Heart right ventricle (tissue), 16 donors: ENCODE measurements at regions not wholly inside any gene's neighbourhood (a gene's known extent, or its start where the extent isn't known, plus 50 kb on each side); places are given as distances from the start of the nearest gene placed in this dataset.

Experiments used
- ATAC-seq, 8 donors: fragments of 200-7000 bp; cut with Tn5 transposase; one replicate each; pipeline ENCODE4 v1.9.1; 2020; ENCODE audit warnings: mild to moderate bottlenecking in 8 of 8, moderate library complexity in 8 of 8, moderate number of reproducible peaks in 1 of 8
- DNase-seq, 2 donors: peaks; one replicate each; pipeline ENCODE4 v3.0.0-alpha.2; 2020
- H3K27ac ChIP-seq, 10 donors: fragments of 200-600 bp; sonication (generic) in 2 of 10; one replicate each; pipeline versions ENCODE4 v1.5.0 to v1.8.0; 2020 to 2022; ENCODE audit warnings: mild to moderate bottlenecking in 3 of 10
- H3K27me3 ChIP-seq, 7 donors: fragments of 200-600 bp; one replicate each; pipeline ENCODE4 v1.8.0; 2021 to 2022; ENCODE audit warnings: mild to moderate bottlenecking in 2 of 7
- H3K36me3 ChIP-seq, 9 donors: fragments of 200-600 bp; sonication (generic) in 1 of 9; one replicate each; pipeline versions ENCODE4 v1.5.0 to v1.8.0; 2020 to 2022; ENCODE audit warnings: mild to moderate bottlenecking in 2 of 9
- H3K4me1 ChIP-seq, 9 donors: fragments of 200-600 bp; sonication (generic) in 1 of 9; one replicate each; pipeline versions ENCODE4 v1.5.0 to v1.8.0; 2020 to 2022; ENCODE audit warnings: mild to moderate bottlenecking in 4 of 9
- H3K4me3 ChIP-seq, 10 donors: fragments of 200-600 bp; sonication (generic) in 2 of 10; one replicate each; pipeline versions ENCODE4 v1.5.0 to v1.8.0; 2020 to 2022; ENCODE audit warnings: mild to moderate bottlenecking in 7 of 10, moderate library complexity in 2 of 10
- H3K9me3 ChIP-seq, 11 donors: fragments of 200-600 bp in 10 of 11; sonication (generic) in 2 of 11; one replicate each; pipeline versions ENCODE4 v1.5.0 to v1.8.0; 2013 to 2022; ENCODE audit warnings: mild to moderate bottlenecking in 2 of 11, control low read depth in 1 of 11, moderate library complexity in 1 of 11
- WGBS, 2 donors: extraction: QIAGEN DNeasy Blood & Tissue Kit; methylation state at CpG; one replicate each; pipeline ENCODE4 v1.1.7; 2013; ENCODE audit warnings: inconsistent platforms in 1 of 2; 5-methylcytosine and 5-hydroxymethylcytosine counted together
- intact Hi-C, 10 donors: fragments of 100-400 bp; cut with DNase I; formaldehyde crosslinking; loops; one replicate each; pipeline versions ENCODE4 v1.11.1 to v1.14.2; 2022
- TF ChIP-seq, protein P1 (sequence below), 9 donors: fragments of 200-600 bp; sonication (generic) in 2 of 9; IDR thresholded peaks; one replicate each; pipeline versions ENCODE4 v1.5.0 to v1.8.0; 2021 to 2022; ENCODE audit warnings: antibody characterized with exemption in 9 of 9, mild to moderate bottlenecking in 5 of 9, moderate library complexity in 1 of 9
- donor health status: Arrhythmogenic right ventricular cardiomyopathy.
- donor health status: ischemic (EF 13 %, LVEDD 7.1; RV severe dilation, severe dysfunction).
- donor health status: healthy with polysubstance abuse.
- donor health status: DM: no; HTN: yes; CAD: no.
- donor health status: DM: no; HTN: no; CAD: no.
- donor health status: ischemic (EF 25% LVEDD 6.9; RV normal size, moderate dysfunction).
- donor health status: ischemic (EF 25% LVEDD 5.7; RV mildly dilated, moderate dysfunction).
- donor health status: healthy.
- donor health status: DM: yes; HTN: yes; CAD: no.
- donor health status: Ischemic cardiomyopathy.
- donor health status: ischemic (EF 35%, LVEDD 5.7; RV mildly dilated, moderate dysfunction).
- donor health status: nonischemic (EF 11% LVEDD 7.7; RV severe dilation, severe dysfunction).
- donor health status: DM: yes; HTN: yes; CAD: no.
- donor health status: PGD.
- donor health status: ischemic (EF 29% LVEDD 5.4; RV normal size, mild dysfunction).
- donor health status: nonischemic (EF 23%, LVEDD 6.1; RV moderate dilation, normal function).

DNA sequence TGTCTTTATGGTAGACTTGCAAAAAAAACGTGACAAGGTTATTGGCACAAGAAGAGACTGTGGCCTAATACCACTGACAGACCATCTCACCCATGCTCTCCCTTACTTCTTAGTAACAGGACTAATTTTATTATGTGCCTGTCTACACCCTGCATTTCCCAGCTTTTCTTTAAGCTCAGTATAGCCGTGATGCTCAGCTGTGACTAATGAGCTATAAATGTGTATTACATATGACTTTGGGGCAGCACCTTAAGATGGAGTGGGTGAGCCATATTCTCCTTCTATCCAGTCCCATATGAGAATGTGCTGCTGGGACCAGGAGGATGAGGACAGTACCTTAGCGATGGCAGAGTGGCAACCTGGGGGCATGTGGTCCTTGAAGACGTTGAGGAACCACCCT lies 293.5 kb downstream of the RNF144A start:
- H3K36me3 ChIP-seq = no peaks in the 10 kb centered on the region
- H3K9me3 ChIP-seq = no peaks in the 10 kb centered on the region
- H3K4me1 ChIP-seq = no peaks in the 10 kb centered on the region
- 91 to 92% methylated on average over 4 of the region's 4 CpGs for WGBS, 2 donors
- intact Hi-C loops = no loop called here
- DNase-seq = no peak
- no peaks in the 10 kb centered on the region for H3K27me3 ChIP-seq
- TF ChIP-seq, protein P1, sequence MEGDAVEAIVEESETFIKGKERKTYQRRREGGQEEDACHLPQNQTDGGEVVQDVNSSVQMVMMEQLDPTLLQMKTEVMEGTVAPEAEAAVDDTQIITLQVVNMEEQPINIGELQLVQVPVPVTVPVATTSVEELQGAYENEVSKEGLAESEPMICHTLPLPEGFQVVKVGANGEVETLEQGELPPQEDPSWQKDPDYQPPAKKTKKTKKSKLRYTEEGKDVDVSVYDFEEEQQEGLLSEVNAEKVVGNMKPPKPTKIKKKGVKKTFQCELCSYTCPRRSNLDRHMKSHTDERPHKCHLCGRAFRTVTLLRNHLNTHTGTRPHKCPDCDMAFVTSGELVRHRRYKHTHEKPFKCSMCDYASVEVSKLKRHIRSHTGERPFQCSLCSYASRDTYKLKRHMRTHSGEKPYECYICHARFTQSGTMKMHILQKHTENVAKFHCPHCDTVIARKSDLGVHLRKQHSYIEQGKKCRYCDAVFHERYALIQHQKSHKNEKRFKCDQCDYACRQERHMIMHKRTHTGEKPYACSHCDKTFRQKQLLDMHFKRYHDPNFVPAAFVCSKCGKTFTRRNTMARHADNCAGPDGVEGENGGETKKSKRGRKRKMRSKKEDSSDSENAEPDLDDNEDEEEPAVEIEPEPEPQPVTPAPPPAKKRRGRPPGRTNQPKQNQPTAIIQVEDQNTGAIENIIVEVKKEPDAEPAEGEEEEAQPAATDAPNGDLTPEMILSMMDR (IDR thresholded peaks at IDR 0.05) = no peak
- no peak overlapping the region for H3K4me3 ChIP-seq
- no peak overlapping the region for H3K27ac ChIP-seq
- ATAC-seq = no peak

DNA sequence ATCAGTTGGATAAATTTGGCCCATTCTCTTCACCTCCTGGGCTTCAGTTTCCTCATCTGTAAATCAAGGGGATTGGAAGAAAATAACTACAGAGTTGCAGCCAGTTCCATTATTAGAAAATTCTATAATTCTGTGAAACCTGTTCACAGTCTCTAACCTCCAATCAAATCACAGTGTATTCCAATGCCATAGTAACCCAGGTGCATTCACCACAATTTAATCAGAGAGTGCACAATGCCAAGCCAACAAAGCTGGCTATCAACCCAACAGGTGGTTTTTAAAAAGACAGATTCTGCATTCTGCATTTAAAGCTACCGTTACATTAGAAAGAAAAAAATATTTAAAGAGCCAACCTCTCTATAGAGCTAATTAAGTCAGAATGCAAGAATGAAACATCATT lies 308.6 kb downstream of the RNF144A start:
- H3K36me3 ChIP-seq = no peaks in the 10 kb centered on the region
- 76 to 80% methylated on average over 1 of the region's 1 CpG for WGBS, 2 donors
- TF ChIP-seq, protein P1 (IDR thresholded peaks at IDR 0.05) = no peak
- no peak overlapping the region for H3K27ac ChIP-seq
- intact Hi-C loops = no loop called here
- H3K27me3 ChIP-seq = no peaks in the 10 kb centered on the region
- H3K4me3 ChIP-seq = no peak overlapping the region
- DNase-seq (no peak), ATAC-seq (no peak)
- no peaks in the 10 kb centered on the region for H3K4me1 ChIP-seq
- H3K9me3 ChIP-seq = peaks cover 0 to 12% (median 0%) of the 10 kb centered on the region in 11 donors

- ATAC-seq = no peak
- TF ChIP-seq, protein P1 (IDR thresholded peaks at IDR 0.05) = no peak
- WGBS, 2 donors = 13 to 17% methylated on average over 1 of the region's 1 CpG
- Histone ChIP-seq H3K4me3 (no peak overlapping the region), H3K36me3 (no peaks in the 10 kb centered on the region), H3K27me3 (no peaks in the 10 kb centered on the region), H3K9me3 (peaks cover 0 to 11% (median 0%) of the 10 kb centered on the region in 11 donors), H3K4me1 (no peaks in the 10 kb centered on the region), H3K27ac (no peak overlapping the region)
- DNase-seq = no peak
- intact Hi-C loops = no loop called here
Measured at GRCh38 chr2:7226501-7226900, 309.3 kb downstream of the RNF144A start.

- H3K4me1 ChIP-seq = no peaks in the 10 kb centered on the region
- no peaks in the 10 kb centered on the region for H3K27me3 ChIP-seq
- intact Hi-C loops = no loop called here
- DNase-seq = no peak
- no peak for ATAC-seq
- H3K27ac ChIP-seq = no peak overlapping the region
- H3K9me3 ChIP-seq = no peaks in the 10 kb centered on the region
- no peak overlapping the region for H3K4me3 ChIP-seq
- H3K36me3 ChIP-seq = no peaks in the 10 kb centered on the region
- TF ChIP-seq, protein P1 (IDR thresholded peaks at IDR 0.05) = no peak
- 38 to 42% methylated on average over 1 of the region's 1 CpG for WGBS, 2 donors
Measured at GRCh38 chr2:7233126-7233525, 315.9 kb downstream of the RNF144A start.

GRCh38 chr2:7237466-7237865 lies 320.3 kb downstream of the RNF144A start:
- Histone ChIP-seq H3K4me1 (peaks cover 0 to 9% (median 0%) of the 10 kb centered on the region in 9 donors), H3K36me3 (no peaks in the 10 kb centered on the region), H3K27me3 (no peaks in the 10 kb centered on the region), H3K4me3 (no peak overlapping the region), H3K27ac (no peak overlapping the region), H3K9me3 (no peaks in the 10 kb centered on the region)
- TF ChIP-seq, protein P1 (IDR thresholded peaks at IDR 0.05) = no peak
- intact Hi-C loops = no loop called here
- 93 to 96% methylated on average over 13 of the region's 13 CpGs for WGBS, 2 donors
- DNase-seq (no peak), ATAC-seq (no peak)
